ENCODE measurements at regions not wholly inside any gene's neighbourhood (a gene's known extent, or its start where the extent isn't known, plus 50 kb on each side); places are given as distances from the start of the nearest gene placed in this dataset.

- Histone ChIP-seq H3K27ac (ENCODE audit: insufficient read depth, low read length, poor library complexity, severe bottlenecking) (no peak overlapping the region), H3K4me1 (ENCODE audit: control insufficient read depth, insufficient read depth, low read length, poor library complexity, severe bottlenecking) (no peaks in the 10 kb centered on the region), H3K4me3 (ENCODE audit: insufficient read depth, low read depth, low read length, poor library complexity, severe bottlenecking) (no peak overlapping the region), H3K27me3 (replicated peaks; ENCODE audit: control insufficient read depth, insufficient read depth, low read length, poor library complexity, severe bottlenecking) (no peaks in the 10 kb centered on the region), H3K36me3 (ENCODE audit: control insufficient read depth, insufficient read depth, low read length) (no peaks in the 10 kb centered on the region), H3K9me3 (ENCODE audit: control insufficient read depth, low read length) (no peaks in the 10 kb centered on the region)
- DNase-seq, result no peak
These were observed 252.6 kb downstream of the BRD1 start for GRCh38 chr22:49574881-49575702.

- Histone ChIP-seq H3K27ac (ENCODE audit: insufficient read depth, low read length, poor library complexity, severe bottlenecking) (no peak overlapping the region), H3K9me3 (ENCODE audit: control insufficient read depth, low read length) (no peaks in the 10 kb centered on the region), H3K4me3 (ENCODE audit: insufficient read depth, low read depth, low read length, poor library complexity, severe bottlenecking) (no peak overlapping the region), H3K4me1 (ENCODE audit: control insufficient read depth, insufficient read depth, low read length, poor library complexity, severe bottlenecking) (no peaks in the 10 kb centered on the region), H3K27me3 (replicated peaks; ENCODE audit: control insufficient read depth, insufficient read depth, low read length, poor library complexity, severe bottlenecking) (no peaks in the 10 kb centered on the region), H3K36me3 (ENCODE audit: control insufficient read depth, insufficient read depth, low read length) (no peaks in the 10 kb centered on the region)
- no peak for DNase-seq
These were observed 253.3 kb downstream of the BRD1 start for GRCh38 chr22:49574205-49574880.

- no peaks in the 10 kb centered on the region for H3K9me3 ChIP-seq (ENCODE audit: control insufficient read depth, low read length)
- no peaks in the 10 kb centered on the region for H3K4me1 ChIP-seq (ENCODE audit: control insufficient read depth, insufficient read depth, low read length, poor library complexity, severe bottlenecking)
- H3K27me3 ChIP-seq (replicated peaks; ENCODE audit: control insufficient read depth, insufficient read depth, low read length, poor library complexity, severe bottlenecking), result no peaks in the 10 kb centered on the region
- DNase-seq, result no peak
- no peaks in the 10 kb centered on the region for H3K36me3 ChIP-seq (ENCODE audit: control insufficient read depth, insufficient read depth, low read length)
- no peak overlapping the region for H3K4me3 ChIP-seq (ENCODE audit: insufficient read depth, low read depth, low read length, poor library complexity, severe bottlenecking)
- no peak overlapping the region for H3K27ac ChIP-seq (ENCODE audit: insufficient read depth, low read length, poor library complexity, severe bottlenecking)
These were observed 254.4 kb downstream of the BRD1 start for GRCh38 chr22:49573109-49573765.

- H3K36me3 ChIP-seq (ENCODE audit: control insufficient read depth, insufficient read depth, low read length), result no peaks in the 10 kb centered on the region
- H3K4me3 ChIP-seq (ENCODE audit: insufficient read depth, low read depth, low read length, poor library complexity, severe bottlenecking), result no peak overlapping the region
- H3K9me3 ChIP-seq (ENCODE audit: control insufficient read depth, low read length), result no peaks in the 10 kb centered on the region
- no peaks in the 10 kb centered on the region for H3K4me1 ChIP-seq (ENCODE audit: control insufficient read depth, insufficient read depth, low read length, poor library complexity, severe bottlenecking)
- H3K27me3 ChIP-seq (replicated peaks; ENCODE audit: control insufficient read depth, insufficient read depth, low read length, poor library complexity, severe bottlenecking), result no peaks in the 10 kb centered on the region
- DNase-seq, result no peak
- no peak overlapping the region for H3K27ac ChIP-seq (ENCODE audit: insufficient read depth, low read length, poor library complexity, severe bottlenecking)
These were observed 256.3 kb downstream of the BRD1 start for GRCh38 chr22:49571326-49571725.

- no peaks in the 10 kb centered on the region for H3K4me1 ChIP-seq (ENCODE audit: control insufficient read depth, insufficient read depth, low read length, poor library complexity, severe bottlenecking)
- no peak overlapping the region for H3K4me3 ChIP-seq (ENCODE audit: insufficient read depth, low read depth, low read length, poor library complexity, severe bottlenecking)
- H3K27me3 ChIP-seq (replicated peaks; ENCODE audit: control insufficient read depth, insufficient read depth, low read length, poor library complexity, severe bottlenecking), result no peaks in the 10 kb centered on the region
- H3K36me3 ChIP-seq (ENCODE audit: control insufficient read depth, insufficient read depth, low read length), result no peaks in the 10 kb centered on the region
- H3K9me3 ChIP-seq (ENCODE audit: control insufficient read depth, low read length), result no peaks in the 10 kb centered on the region
- no peak for DNase-seq
- H3K27ac ChIP-seq (ENCODE audit: insufficient read depth, low read length, poor library complexity, severe bottlenecking), result no peak overlapping the region
These were observed 257.4 kb downstream of the BRD1 start for GRCh38 chr22:49570032-49570848.

DNA sequence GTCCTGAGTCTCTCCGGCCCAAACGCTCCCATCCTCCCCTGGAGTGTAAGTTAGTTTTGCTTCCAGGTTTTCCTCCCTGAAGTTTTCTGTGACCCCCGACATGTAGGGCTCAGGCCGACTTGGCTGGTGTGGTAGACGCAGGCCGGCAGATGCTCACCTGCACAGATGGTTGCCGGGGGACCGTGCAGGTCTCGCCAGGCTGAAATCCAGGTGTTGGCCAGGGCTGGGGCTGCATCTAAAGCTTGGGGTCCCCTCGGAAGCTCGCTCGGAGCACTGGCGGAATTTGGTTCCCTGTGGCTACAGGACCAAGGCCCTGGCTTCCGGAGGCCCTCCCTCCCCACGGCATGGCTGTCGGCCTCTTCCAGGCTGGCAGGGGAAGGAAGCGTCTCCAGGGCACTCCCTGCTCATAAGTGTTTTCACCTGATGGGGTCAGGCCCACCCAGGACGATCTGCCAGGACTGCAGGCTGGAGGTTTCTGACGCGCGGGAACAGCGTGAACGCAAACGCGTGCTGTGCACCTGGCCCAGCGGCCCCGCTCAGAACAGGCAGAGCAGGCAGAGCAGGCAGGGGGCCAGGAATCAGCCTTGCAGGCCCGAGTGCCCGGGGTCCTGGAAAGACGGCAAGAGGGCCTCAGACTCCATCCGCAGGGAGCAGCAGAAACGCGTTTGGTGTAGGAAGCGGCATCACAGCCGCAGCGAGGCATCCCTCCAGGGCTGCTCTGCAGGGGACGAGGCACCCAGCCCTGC, 258.2 kb downstream of the BRD1 start:
- Histone ChIP-seq H3K36me3 (ENCODE audit: control insufficient read depth, insufficient read depth, low read length) (no peaks in the 10 kb centered on the region), H3K27me3 (replicated peaks; ENCODE audit: control insufficient read depth, insufficient read depth, low read length, poor library complexity, severe bottlenecking) (no peaks in the 10 kb centered on the region), H3K27ac (ENCODE audit: insufficient read depth, low read length, poor library complexity, severe bottlenecking) (no peak overlapping the region), H3K9me3 (ENCODE audit: control insufficient read depth, low read length) (no peaks in the 10 kb centered on the region), H3K4me1 (ENCODE audit: control insufficient read depth, insufficient read depth, low read length, poor library complexity, severe bottlenecking) (no peaks in the 10 kb centered on the region), H3K4me3 (ENCODE audit: insufficient read depth, low read depth, low read length, poor library complexity, severe bottlenecking) (no peak overlapping the region)
- no peak for DNase-seq

DNA sequence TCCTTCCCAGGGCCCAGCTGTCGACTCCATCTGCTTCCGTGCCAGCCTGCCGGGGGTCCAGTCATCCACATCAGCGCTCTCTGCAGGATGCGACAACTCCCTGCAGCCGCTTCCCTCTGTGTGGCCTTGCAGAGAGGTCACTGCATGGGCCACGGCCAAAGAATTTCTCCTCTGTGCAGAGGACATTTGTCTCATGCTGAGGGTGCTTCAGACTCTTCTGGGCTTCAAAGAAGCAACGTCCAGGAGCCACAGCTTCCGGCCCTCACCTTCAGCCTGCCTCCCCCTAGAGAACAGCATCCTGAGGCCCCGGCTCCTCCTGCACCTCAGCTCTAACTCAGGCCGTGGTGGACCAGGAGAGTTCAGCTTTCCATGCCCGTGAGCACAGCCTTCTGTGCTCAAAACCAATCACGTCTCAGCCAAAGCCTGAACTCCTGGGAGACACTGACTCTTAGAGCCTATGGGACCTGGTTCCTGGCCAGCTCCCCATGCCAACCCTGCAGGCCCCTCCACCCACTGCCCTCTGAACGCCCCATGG, 258.9 kb downstream of the BRD1 start:
- Histone ChIP-seq H3K9me3 (ENCODE audit: control insufficient read depth, low read length) (no peaks in the 10 kb centered on the region), H3K4me1 (ENCODE audit: control insufficient read depth, insufficient read depth, low read length, poor library complexity, severe bottlenecking) (no peaks in the 10 kb centered on the region), H3K4me3 (ENCODE audit: insufficient read depth, low read depth, low read length, poor library complexity, severe bottlenecking) (no peak overlapping the region), H3K27ac (ENCODE audit: insufficient read depth, low read length, poor library complexity, severe bottlenecking) (no peak overlapping the region), H3K27me3 (replicated peaks; ENCODE audit: control insufficient read depth, insufficient read depth, low read length, poor library complexity, severe bottlenecking) (no peaks in the 10 kb centered on the region), H3K36me3 (ENCODE audit: control insufficient read depth, insufficient read depth, low read length) (no peaks in the 10 kb centered on the region)
- no peak for DNase-seq

- Histone ChIP-seq H3K9me3 (ENCODE audit: control insufficient read depth, low read length) (no peaks in the 10 kb centered on the region), H3K4me3 (ENCODE audit: insufficient read depth, low read depth, low read length, poor library complexity, severe bottlenecking) (no peak overlapping the region), H3K4me1 (ENCODE audit: control insufficient read depth, insufficient read depth, low read length, poor library complexity, severe bottlenecking) (no peaks in the 10 kb centered on the region), H3K27ac (ENCODE audit: insufficient read depth, low read length, poor library complexity, severe bottlenecking) (no peak overlapping the region), H3K27me3 (replicated peaks; ENCODE audit: control insufficient read depth, insufficient read depth, low read length, poor library complexity, severe bottlenecking) (no peaks in the 10 kb centered on the region), H3K36me3 (ENCODE audit: control insufficient read depth, insufficient read depth, low read length) (no peaks in the 10 kb centered on the region)
- no peak for DNase-seq
These were observed 259.5 kb downstream of the BRD1 start for GRCh38 chr22:49567899-49568750.
